ENCODE measurements at regions not wholly inside any gene's neighbourhood (a gene's known extent, or its start where the extent isn't known, plus 50 kb on each side); places are given as distances from the start of the nearest gene placed in this dataset.

GRCh38 chr18:34002130-34002529 is 222.6 kb downstream of the NOL4 start:
- TF ChIP-seq CTCF (IDR thresholded peaks at IDR 0.05) (no peak), POLR2AphosphoS5 (IDR thresholded peaks at IDR 0.05; ENCODE audit: low read depth, low read length) (no peak), TCF7L2 (IDR thresholded peaks at IDR 0.05; ENCODE audit: low read depth, low read length) (no peak)
